ENCODE measurements at regions not wholly inside any gene's neighbourhood (a gene's known extent, or its start where the extent isn't known, plus 50 kb on each side); places are given as distances from the start of the nearest gene placed in this dataset.
A peak's percentile ranks its signal among the peaks of the same experiment; 100 is the strongest.

- Histone ChIP-seq H3K27ac (ENCODE audit: insufficient read depth, low read length) (no peak overlapping the region), H2AFZ (ENCODE audit: low read length) (no peak overlapping the region), H3K79me2 (ENCODE audit: control insufficient read depth, insufficient read depth, low read length) (no peaks in the 10 kb centered on the region), H3K27me3 (ENCODE audit: control insufficient read depth, insufficient read depth, low read length) (no peaks in the 10 kb centered on the region), H3K4me3 (replicated peaks in 1 of 4; ENCODE audit: control extremely low read depth in 1 of 4, insufficient read depth in 1 of 4, low read depth in 3 of 4, low read length in 4 of 4) (no peak overlapping the region), H4K20me1 (ENCODE audit: control insufficient read depth, extremely low read depth, insufficient read depth, low read length) (no peaks in the 10 kb centered on the region), H3K36me3 (ENCODE audit: control insufficient read depth, insufficient read depth, low read length) (no peaks in the 10 kb centered on the region), H3K9ac (ENCODE audit: insufficient read depth, low read length) (no peak overlapping the region), H3K9me3 (ENCODE audit: control insufficient read depth, insufficient read depth, low read depth, low read length) (no peaks in the 10 kb centered on the region), H3K4me2 (ENCODE audit: extremely low read depth, insufficient read depth, low read length) (no peak overlapping the region), H3K4me1 (ENCODE audit: control insufficient read depth, extremely low read depth, insufficient read depth, low read length) (no peaks in the 10 kb centered on the region)
- DNase-seq (ENCODE audit: low read depth in 2 of 2): no peak
- TF ChIP-seq EZH2 (IDR thresholded peaks at IDR 0.05; ENCODE audit: low read length, missing control alignments) (no peak), CTCF (conservative IDR thresholded peaks at IDR 0.05 in 1 of 2, IDR thresholded peaks at IDR 0.05 in 1 of 2; ENCODE audit: low read depth in 1 of 2, low read length in 2 of 2) (no peak)
Measured at GRCh38 chr4:148951346-148951745, 509.1 kb upstream of the NR3C2 start.

GRCh38 chr4:148946271-148946670, 504.1 kb upstream of the NR3C2 start:
- no peaks in the 10 kb centered on the region for H3K4me1 ChIP-seq (ENCODE audit: control insufficient read depth, extremely low read depth, insufficient read depth, low read length)
- H3K9me3 ChIP-seq (ENCODE audit: control insufficient read depth, insufficient read depth, low read depth, low read length): no peaks in the 10 kb centered on the region
- H3K27me3 ChIP-seq (ENCODE audit: control insufficient read depth, insufficient read depth, low read length): no peaks in the 10 kb centered on the region

GRCh38 chr4:148944839-148945219, 502.6 kb upstream of the NR3C2 start:
- DNase-seq (ENCODE audit: low read depth in 2 of 2): no peak
- no peaks in the 10 kb centered on the region for H3K27me3 ChIP-seq (ENCODE audit: control insufficient read depth, insufficient read depth, low read length)
- H3K4me2 ChIP-seq (ENCODE audit: extremely low read depth, insufficient read depth, low read length): no peak overlapping the region
- no peak overlapping the region for H2AFZ ChIP-seq (ENCODE audit: low read length)
- no peak overlapping the region for H3K4me3 ChIP-seq (replicated peaks in 1 of 4; ENCODE audit: control extremely low read depth in 1 of 4, insufficient read depth in 1 of 4, low read depth in 3 of 4, low read length in 4 of 4)
- no peaks in the 10 kb centered on the region for H3K9me3 ChIP-seq (ENCODE audit: control insufficient read depth, insufficient read depth, low read depth, low read length)
- no peak overlapping the region for H3K27ac ChIP-seq (ENCODE audit: insufficient read depth, low read length)
- H4K20me1 ChIP-seq (ENCODE audit: control insufficient read depth, extremely low read depth, insufficient read depth, low read length): no peaks in the 10 kb centered on the region
- no peaks in the 10 kb centered on the region for H3K79me2 ChIP-seq (ENCODE audit: control insufficient read depth, insufficient read depth, low read length)
- no peaks in the 10 kb centered on the region for H3K4me1 ChIP-seq (ENCODE audit: control insufficient read depth, extremely low read depth, insufficient read depth, low read length)
- no peaks in the 10 kb centered on the region for H3K36me3 ChIP-seq (ENCODE audit: control insufficient read depth, insufficient read depth, low read length)
- TF ChIP-seq CTCF (conservative IDR thresholded peaks at IDR 0.05 in 1 of 2, IDR thresholded peaks at IDR 0.05 in 1 of 2; ENCODE audit: low read depth in 1 of 2, low read length in 2 of 2) (no peak), EZH2 (IDR thresholded peaks at IDR 0.05; ENCODE audit: low read length, missing control alignments) (no peak)
- no peak overlapping the region for H3K9ac ChIP-seq (ENCODE audit: insufficient read depth, low read length)

More at GRCh38 chr4:148946271-148946670, 504.1 kb upstream of the NR3C2 start:
- no peak overlapping the region for H3K4me2 ChIP-seq (ENCODE audit: extremely low read depth, insufficient read depth, low read length)
- H4K20me1 ChIP-seq (ENCODE audit: control insufficient read depth, extremely low read depth, insufficient read depth, low read length): no peaks in the 10 kb centered on the region
- no peak overlapping the region for H2AFZ ChIP-seq (ENCODE audit: low read length)
- H3K36me3 ChIP-seq (ENCODE audit: control insufficient read depth, insufficient read depth, low read length): no peaks in the 10 kb centered on the region
- H3K4me3 ChIP-seq (replicated peaks in 1 of 4; ENCODE audit: control extremely low read depth in 1 of 4, insufficient read depth in 1 of 4, low read depth in 3 of 4, low read length in 4 of 4): no peak overlapping the region
- no peaks in the 10 kb centered on the region for H3K79me2 ChIP-seq (ENCODE audit: control insufficient read depth, insufficient read depth, low read length)
- DNase-seq (ENCODE audit: low read depth in 2 of 2): peak in 1 of 2 donors; percentile 2
- no peak for TF ChIP-seq CTCF (conservative IDR thresholded peaks at IDR 0.05 in 1 of 2, IDR thresholded peaks at IDR 0.05 in 1 of 2; ENCODE audit: low read depth in 1 of 2, low read length in 2 of 2)
- TF ChIP-seq EZH2 (IDR thresholded peaks at IDR 0.05; ENCODE audit: low read length, missing control alignments): no peak
- H3K9ac ChIP-seq (ENCODE audit: insufficient read depth, low read length): no peak overlapping the region
- H3K27ac ChIP-seq (ENCODE audit: insufficient read depth, low read length): no peak overlapping the region
